DMS 273 (cell line): ENCODE measurements at regions not wholly inside any gene's neighbourhood (a gene's known extent, or its start where the extent isn't known, plus 50 kb on each side); places are given as distances from the start of the nearest gene placed in this dataset.

Experiments
- DNase-seq: peaks from one replicate; lab custom pipeline; 2025; ENCODE audit not compliant: unreplicated experiment; lab: John Stamatoyannopoulos, UW

GRCh38 chr5:87885758-87886157 is 382.9 kb downstream of the TMEM161B start:
- DNase-seq, result peak; percentile 13

- no peak for DNase-seq
These were observed 391.1 kb downstream of the TMEM161B start for GRCh38 chr5:87877495-87877894.

GRCh38 chr5:87877023-87877422 is 391.6 kb downstream of the TMEM161B start:
- no peak for DNase-seq

- DNase-seq, result no peak
These were observed 392.0 kb downstream of the TMEM161B start for GRCh38 chr5:87876616-87877015.

GRCh38 chr5:87872986-87873385 is 395.7 kb downstream of the TMEM161B start:
- peak; percentile 6 for DNase-seq

GRCh38 chr5:87868792-87869191 is 399.9 kb downstream of the TMEM161B start:
- DNase-seq, result no peak

GRCh38 chr5:87867281-87867680 is 401.4 kb downstream of the TMEM161B start:
- peak; percentile 5 for DNase-seq

- no peak for DNase-seq
These were observed 415.1 kb downstream of the TMEM161B start for GRCh38 chr5:87853541-87853940.

GRCh38 chr5:87851603-87852002 is 417.0 kb downstream of the TMEM161B start:
- DNase-seq, result no peak

- DNase-seq, result peak; percentile 24
These were observed 417.8 kb downstream of the TMEM161B start for GRCh38 chr5:87850843-87851242.

GRCh38 chr5:87845734-87846133 is 422.9 kb downstream of the TMEM161B start:
- DNase-seq, result no peak

- DNase-seq, result no peak
These were observed 423.8 kb downstream of the TMEM161B start for GRCh38 chr5:87844866-87845265.

- no peak for DNase-seq
These were observed 424.2 kb downstream of the TMEM161B start for GRCh38 chr5:87844449-87844848.

GRCh38 chr5:87836696-87837095 is 424.0 kb upstream of the CCNH start:
- DNase-seq, result no peak

GRCh38 chr5:87831499-87831898 is 418.8 kb upstream of the CCNH start:
- no peak for DNase-seq

GRCh38 chr5:87829217-87829551 is 416.5 kb upstream of the CCNH start:
- peak; percentile 47 for DNase-seq

- DNase-seq, result no peak
These were observed 416.0 kb upstream of the CCNH start for GRCh38 chr5:87828545-87829216.

- DNase-seq, result no peak
These were observed 414.8 kb upstream of the CCNH start for GRCh38 chr5:87827539-87827938.

- no peak for DNase-seq
These were observed 413.8 kb upstream of the CCNH start for GRCh38 chr5:87826507-87826906.

- no peak for DNase-seq
These were observed 412.9 kb upstream of the CCNH start for GRCh38 chr5:87825583-87825982.

GRCh38 chr5:87807783-87808182 is 395.1 kb upstream of the CCNH start:
- no peak for DNase-seq

GRCh38 chr5:87803352-87803751 is 390.6 kb upstream of the CCNH start:
- no peak for DNase-seq

GRCh38 chr5:87791869-87792268 is 379.1 kb upstream of the CCNH start:
- DNase-seq, result no peak
